ENCODE measurements at regions not wholly inside any gene's neighbourhood (a gene's known extent, or its start where the extent isn't known, plus 50 kb on each side); places are given as distances from the start of the nearest gene placed in this dataset.

- in situ Hi-C loops (cut with HindIII; ENCODE audit: low pct_ligation_motif_present, low sequenced_read_pairs), result no loop called here
- Histone ChIP-seq H3K4me3 (ENCODE audit: low read depth, low read length) (no peak overlapping the region), H3K27me3 (replicated peaks) (no peaks in the 10 kb centered on the region), H3K36me3 (replicated peaks) (no peaks in the 10 kb centered on the region), H3K27ac (no peak overlapping the region)
- TF ChIP-seq CTCF (IDR thresholded peaks at IDR 0.05; ENCODE audit: low read depth, low read length, missing control alignments), result no peak
- no peak for DNase-seq
Observed at GRCh38 chr2:191738003-191738402, 60.1 kb downstream of the NABP1 start.

- Histone ChIP-seq H3K27ac (no peak overlapping the region), H3K36me3 (replicated peaks) (no peaks in the 10 kb centered on the region), H3K27me3 (replicated peaks) (no peaks in the 10 kb centered on the region), H3K4me3 (ENCODE audit: low read depth, low read length) (no peak overlapping the region)
- in situ Hi-C loops (cut with HindIII; ENCODE audit: low pct_ligation_motif_present, low sequenced_read_pairs), result no loop called here
- DNase-seq, result no peak
- TF ChIP-seq CTCF (IDR thresholded peaks at IDR 0.05; ENCODE audit: low read depth, low read length, missing control alignments), result no peak
Observed at GRCh38 chr2:191738667-191739066, 60.7 kb downstream of the NABP1 start.

GRCh38 chr2:191739194-191739593, 61.3 kb downstream of the NABP1 start:
- no peaks in the 10 kb centered on the region for H3K27me3 ChIP-seq (replicated peaks)
- H3K36me3 ChIP-seq (replicated peaks), result no peaks in the 10 kb centered on the region
- no peak for TF ChIP-seq CTCF (IDR thresholded peaks at IDR 0.05; ENCODE audit: low read depth, low read length, missing control alignments)
- in situ Hi-C loops (cut with HindIII; ENCODE audit: low pct_ligation_motif_present, low sequenced_read_pairs), result no loop called here
- no peak overlapping the region for H3K27ac ChIP-seq
- no peak for DNase-seq
- no peak overlapping the region for H3K4me3 ChIP-seq (ENCODE audit: low read depth, low read length)

GRCh38 chr2:191740016-191740419, 62.1 kb downstream of the NABP1 start:
- H3K27ac ChIP-seq, result no peak overlapping the region
- no peak for TF ChIP-seq CTCF (IDR thresholded peaks at IDR 0.05; ENCODE audit: low read depth, low read length, missing control alignments)
- in situ Hi-C loops (cut with HindIII; ENCODE audit: low pct_ligation_motif_present, low sequenced_read_pairs), result no loop called here
- no peaks in the 10 kb centered on the region for H3K36me3 ChIP-seq (replicated peaks)
- no peaks in the 10 kb centered on the region for H3K27me3 ChIP-seq (replicated peaks)
- DNase-seq, result no peak
- no peak overlapping the region for H3K4me3 ChIP-seq (ENCODE audit: low read depth, low read length)

GRCh38 chr2:191740759-191741158, 62.8 kb downstream of the NABP1 start:
- in situ Hi-C loops (cut with HindIII; ENCODE audit: low pct_ligation_motif_present, low sequenced_read_pairs), result no loop called here

More at GRCh38 chr2:191740759-191741158, 62.8 kb downstream of the NABP1 start:
- no peak for DNase-seq
- Histone ChIP-seq H3K4me3 (ENCODE audit: low read depth, low read length) (no peak overlapping the region), H3K27ac (no peak overlapping the region), H3K36me3 (replicated peaks) (no peaks in the 10 kb centered on the region), H3K27me3 (replicated peaks) (no peaks in the 10 kb centered on the region)
- no peak for TF ChIP-seq CTCF (IDR thresholded peaks at IDR 0.05; ENCODE audit: low read depth, low read length, missing control alignments)
